Posterior cingulate gyrus (tissue), 11 donors: ENCODE measurements at regions not wholly inside any gene's neighbourhood (a gene's known extent, or its start where the extent isn't known, plus 50 kb on each side); places are given as distances from the start of the nearest gene placed in this dataset.

Source experiments
- DNase-seq, 10 donors: peaks; one replicate each; pipeline versions ENCODE4 v3.0.0 to v3.0.0-alpha.2; 2020 to 2021; ENCODE audit warnings: mixed read lengths in 3 of 10
- intact Hi-C: fragments of 100-400 bp; cut with DNase I; formaldehyde crosslinking; loops from one replicate; pipeline ENCODE4 v1.15.1; 2023

GRCh38 chr9:118449554-118449953, 745.4 kb downstream of the TLR4 start:
- intact Hi-C loops: no loop called here
- DNase-seq: no peak

- intact Hi-C loops: no loop called here
- no peak for DNase-seq
These were observed 751.1 kb downstream of the TLR4 start for GRCh38 chr9:118455259-118455658.

DNA sequence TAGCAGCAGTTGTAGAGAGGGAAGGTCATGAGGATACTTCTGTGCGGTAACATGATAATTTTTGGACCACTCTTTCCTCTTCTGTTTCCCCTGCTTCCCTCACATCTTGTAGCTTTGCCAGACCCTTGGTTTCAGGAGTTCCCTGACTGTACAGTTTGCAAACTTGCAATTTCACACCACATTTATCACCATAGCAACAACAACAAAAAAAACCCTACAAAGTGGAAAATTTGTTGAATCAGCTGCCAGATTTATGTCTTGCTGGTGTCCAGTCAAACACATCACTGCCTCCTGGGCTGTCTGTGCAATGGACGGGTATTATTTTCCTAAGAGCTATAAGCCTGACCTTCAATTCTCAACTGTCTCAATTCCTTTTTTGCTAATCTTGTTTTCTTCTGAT, 751.6 kb downstream of the TLR4 start:
- intact Hi-C loops: no loop called here
- no peak for DNase-seq

- no peak for DNase-seq
- intact Hi-C loops: no loop called here
These were observed 753.2 kb downstream of the TLR4 start for GRCh38 chr9:118457171-118458000.

DNA sequence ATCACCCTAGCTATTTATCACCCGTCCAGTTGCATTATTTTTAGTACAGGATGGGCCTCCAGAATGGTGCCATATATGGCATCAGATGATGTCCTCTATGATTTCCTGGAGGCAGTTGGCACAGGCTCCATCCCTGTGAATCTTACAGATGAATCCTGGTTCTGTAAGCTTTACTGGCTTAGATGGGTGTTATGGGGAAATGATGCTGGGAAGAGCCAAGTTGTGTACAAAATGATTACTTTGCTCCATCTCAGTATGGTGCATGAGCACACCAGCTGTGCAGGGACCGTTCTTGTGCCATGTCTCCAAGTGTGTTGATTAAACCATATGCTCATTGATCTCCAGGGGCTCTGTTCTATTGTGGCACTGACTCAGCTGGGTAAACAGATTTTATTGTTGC, 755.7 kb downstream of the TLR4 start:
- intact Hi-C loops: no loop called here
- DNase-seq: no peak

DNA sequence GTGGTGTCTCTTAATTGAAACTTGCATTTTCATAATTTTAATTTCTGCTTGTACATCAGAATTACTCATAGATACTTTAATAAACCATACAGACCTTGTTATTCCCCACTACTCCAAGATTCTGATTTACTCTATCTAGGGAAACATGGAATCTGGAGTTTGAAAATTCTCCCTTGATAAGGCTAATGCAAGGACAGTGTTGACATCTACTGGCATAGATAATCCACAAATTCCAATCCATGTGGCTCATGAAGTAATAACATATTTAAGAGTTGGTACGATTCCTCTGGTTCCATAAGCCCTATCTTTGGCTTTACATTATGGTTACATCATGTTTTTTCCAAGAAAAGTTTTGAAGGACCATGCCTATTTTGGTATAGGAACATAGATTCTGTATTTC, 759.2 kb downstream of the TLR4 start:
- no peak for DNase-seq
- intact Hi-C loops: no loop called here

DNA sequence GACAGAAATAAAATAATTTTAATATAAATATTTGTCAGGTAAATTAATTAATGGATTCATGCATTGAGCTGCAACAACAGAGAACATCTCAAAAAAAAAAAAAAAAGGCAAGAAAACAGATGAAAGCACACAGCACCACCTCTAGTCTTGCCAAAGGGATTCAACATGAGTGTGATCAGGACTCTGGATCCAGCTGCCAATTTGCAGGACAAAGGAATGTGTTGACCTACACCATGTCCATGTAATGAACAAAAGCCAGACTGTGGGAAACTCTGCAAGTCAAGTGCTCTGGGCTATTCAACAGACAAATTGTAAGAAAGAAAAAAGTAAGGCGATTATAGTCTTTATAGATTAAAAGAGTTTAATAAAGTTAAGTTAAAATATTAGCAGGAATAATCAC, 769.3 kb downstream of the TLR4 start:
- intact Hi-C loops: no loop called here
- DNase-seq: no peak

- intact Hi-C loops: no loop called here
- no peak for DNase-seq
These were observed 774.5 kb downstream of the TLR4 start for GRCh38 chr9:118478752-118479151.

DNA sequence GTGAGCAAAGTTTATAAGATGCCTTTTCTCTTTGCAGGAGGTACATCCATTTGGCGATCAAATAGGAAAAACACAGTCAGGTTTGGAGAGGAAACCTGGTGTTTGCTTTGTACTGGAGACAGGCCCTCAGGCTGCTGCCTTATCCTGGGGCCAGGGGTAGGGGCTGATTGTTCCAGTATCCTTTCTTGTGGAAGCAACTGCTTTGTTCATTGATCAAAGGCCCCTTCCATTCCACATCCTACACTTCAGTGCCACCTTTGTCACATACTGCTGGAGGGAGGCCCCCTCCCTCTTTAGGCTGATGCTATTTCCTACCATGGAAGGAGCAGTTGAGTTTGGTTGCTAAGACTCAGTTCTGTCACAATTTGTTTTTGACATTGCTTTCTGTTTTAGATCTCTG, 778.1 kb downstream of the TLR4 start:
- intact Hi-C loops: no loop called here
- no peak for DNase-seq

DNA sequence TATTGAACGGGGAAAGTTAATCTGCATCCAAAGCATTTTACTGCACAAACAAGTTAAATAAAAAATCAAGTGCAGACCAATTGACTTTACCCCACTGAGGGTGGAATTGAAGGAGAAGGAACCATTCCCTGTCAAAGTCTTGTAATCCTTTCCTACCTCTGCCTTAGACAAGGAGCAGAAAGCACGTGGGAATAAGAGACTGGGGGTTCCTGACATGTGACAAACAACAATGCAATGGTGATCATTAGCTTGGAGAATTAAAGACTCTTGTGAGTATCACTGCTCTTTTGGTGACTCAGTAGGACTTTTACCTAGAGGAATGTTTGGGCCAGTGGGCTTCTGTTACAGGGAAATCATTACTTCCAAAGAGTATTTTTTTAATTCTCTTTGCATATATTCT, 779.5 kb downstream of the TLR4 start:
- no peak for DNase-seq
- intact Hi-C loops: no loop called here

- intact Hi-C loops: no loop called here
- DNase-seq: no peak
These were observed 799.0 kb downstream of the TLR4 start for GRCh38 chr9:118503236-118503635.

DNA sequence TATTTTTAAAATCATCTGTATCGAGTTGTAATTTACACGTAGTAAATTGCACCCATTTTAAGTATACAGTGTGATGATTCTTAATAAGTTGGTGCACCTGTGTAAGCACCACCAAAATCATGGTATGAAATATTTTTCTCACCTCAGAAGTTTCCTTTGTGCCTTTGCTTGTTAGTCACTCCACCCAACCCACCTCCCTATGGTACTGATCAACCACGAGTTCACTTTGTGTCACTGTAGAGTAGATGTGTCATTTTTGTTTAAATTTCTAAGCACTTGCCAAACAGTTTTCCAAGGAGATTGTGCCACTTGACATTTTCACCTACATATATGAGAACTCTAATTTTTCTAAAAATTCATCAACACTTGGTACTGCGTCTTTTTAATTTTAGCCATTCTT, 806.5 kb downstream of the TLR4 start:
- no peak for DNase-seq
- intact Hi-C loops: no loop called here

DNA sequence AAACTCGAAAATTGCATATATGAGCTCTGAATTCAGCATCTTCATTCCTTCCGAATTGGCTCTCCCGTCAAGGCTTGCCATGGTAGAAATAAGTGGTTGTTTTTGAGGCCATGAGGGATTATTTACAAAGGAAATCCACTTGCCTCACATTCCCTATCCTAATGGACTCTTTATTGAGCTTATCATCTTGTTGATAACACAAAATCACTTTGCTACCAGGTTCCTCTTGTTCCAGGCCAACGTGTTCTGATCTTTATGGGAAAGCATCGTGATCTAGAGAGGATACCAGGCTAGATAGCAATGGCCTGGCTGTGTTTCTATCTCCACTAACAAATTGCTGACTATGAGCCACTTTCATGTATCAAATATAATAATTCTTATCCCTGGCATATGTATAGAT, 811.7 kb downstream of the TLR4 start:
- intact Hi-C loops: no loop called here
- DNase-seq: no peak

- DNase-seq: no peak
- intact Hi-C loops: no loop called here
These were observed 817.1 kb downstream of the TLR4 start for GRCh38 chr9:118521261-118521660.

DNA sequence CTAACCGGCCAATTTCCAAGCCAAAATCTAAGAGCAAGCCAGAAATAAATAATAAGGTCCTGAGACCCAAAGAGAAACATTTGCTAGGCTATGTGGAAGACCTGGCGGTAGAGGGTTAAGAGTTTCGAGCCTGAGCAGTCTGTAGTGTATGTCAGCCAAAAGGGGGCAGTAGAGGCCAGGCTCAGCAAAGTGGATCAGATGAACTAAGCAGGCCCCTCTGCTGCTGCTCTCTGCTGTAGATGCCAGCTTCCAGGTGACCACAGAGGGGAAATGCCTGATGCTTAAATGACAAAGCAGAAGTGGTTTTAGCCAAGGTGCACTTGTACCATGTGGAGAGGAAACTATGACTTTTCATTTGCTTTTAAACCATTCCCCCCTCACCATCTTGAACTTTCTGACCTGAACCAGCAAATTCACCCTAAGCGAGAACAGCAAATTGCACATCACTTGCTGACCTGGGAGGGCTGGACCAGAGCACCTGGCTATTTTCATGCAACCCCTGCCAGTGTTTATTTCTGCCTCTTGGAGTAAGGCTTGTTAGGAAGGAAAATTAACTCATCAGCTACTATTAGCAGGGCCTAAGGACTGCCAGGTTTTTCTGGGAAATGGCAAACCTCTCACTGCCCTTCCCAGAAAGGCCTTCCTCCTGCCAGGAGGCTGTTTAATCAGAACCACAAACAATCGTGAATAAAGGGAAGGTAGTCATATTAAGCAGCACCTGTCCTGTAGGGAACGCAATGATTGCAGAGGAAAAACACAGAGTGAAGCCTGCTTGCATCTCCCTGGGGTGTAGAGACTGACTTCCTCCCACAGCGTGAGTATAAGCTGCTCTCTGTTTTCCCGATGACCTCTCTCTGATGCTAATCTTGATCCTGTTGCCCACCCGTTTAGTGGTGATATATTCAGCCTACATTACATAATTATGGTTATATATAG, 818.2 kb downstream of the TLR4 start:
- peak in 7 of 10 donors; percentile 9 to 87 (median 32) for DNase-seq
- intact Hi-C loops: no loop called here

DNA sequence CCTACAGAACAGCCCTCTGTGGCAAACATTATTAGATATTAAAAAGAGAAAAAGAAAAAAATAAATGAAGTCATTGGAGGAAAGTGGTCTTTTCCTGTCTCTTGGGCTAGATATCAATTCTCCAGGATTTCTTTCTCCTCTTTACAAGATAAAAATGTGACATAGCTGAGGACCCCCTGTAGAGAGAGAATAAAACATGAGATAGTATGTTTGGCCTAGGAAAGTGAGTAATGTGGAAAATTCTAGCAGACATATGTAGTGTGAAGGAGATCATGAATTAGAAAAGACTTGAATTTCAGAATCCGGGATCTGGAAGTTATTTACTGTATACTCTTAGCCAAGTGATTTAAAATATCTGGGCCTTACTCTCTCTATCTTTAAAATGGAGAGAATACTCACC, 823.1 kb downstream of the TLR4 start:
- DNase-seq: no peak
- intact Hi-C loops: no loop called here

- intact Hi-C loops: no loop called here
- DNase-seq: no peak
These were observed 825.0 kb downstream of the TLR4 start for GRCh38 chr9:118529210-118529609.

DNA sequence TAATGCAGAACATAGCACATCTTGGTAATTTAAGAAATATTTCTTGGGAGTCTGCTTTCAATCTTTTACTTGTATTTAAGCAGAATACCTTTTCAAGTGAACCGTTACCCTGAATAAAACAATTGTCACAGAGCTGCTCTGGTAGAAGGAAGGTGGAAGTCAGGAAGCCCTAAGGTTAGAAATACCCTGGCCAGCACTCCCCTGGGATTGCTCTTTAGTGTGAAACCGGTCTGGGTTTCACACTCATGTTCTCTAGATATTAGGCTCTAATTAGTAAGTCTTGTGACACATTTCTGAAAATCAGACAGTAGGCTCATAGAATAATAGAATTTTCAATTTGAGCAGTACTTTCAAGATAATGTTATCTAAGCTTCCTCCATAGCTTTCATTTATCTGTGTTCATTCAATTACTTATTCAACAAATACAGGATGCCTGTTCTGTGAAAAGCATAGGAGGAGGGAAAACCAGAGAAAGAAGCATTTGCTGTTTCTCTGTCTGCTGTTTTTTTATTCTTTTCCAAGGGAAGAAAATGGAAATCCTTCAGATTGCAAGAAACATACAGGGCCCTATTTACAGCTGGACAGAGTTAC, 825.5 kb downstream of the TLR4 start:
- no peak for DNase-seq
- intact Hi-C loops: no loop called here

GRCh38 chr9:118532592-118532991, 828.4 kb downstream of the TLR4 start:
- intact Hi-C loops: no loop called here
- no peak for DNase-seq

DNA sequence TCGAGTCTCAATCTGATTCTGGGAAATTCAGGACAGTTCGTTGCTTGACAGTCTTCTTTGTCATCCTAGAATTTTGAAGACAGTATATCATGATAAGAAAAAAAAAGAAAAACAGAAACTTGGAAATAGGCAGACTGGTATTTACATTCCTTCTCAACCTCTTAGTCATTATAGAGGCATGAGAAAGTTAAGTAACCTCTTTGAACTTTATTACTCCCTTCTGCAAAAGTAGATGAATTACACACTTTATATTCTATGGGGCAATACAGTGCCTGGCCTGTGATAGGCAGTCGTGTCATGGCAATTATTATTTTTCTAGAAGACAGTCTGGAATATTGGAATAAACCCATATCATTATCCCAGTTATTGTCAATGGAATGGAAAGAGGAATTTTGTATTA, 828.9 kb downstream of the TLR4 start:
- intact Hi-C loops: no loop called here
- DNase-seq: no peak

DNA sequence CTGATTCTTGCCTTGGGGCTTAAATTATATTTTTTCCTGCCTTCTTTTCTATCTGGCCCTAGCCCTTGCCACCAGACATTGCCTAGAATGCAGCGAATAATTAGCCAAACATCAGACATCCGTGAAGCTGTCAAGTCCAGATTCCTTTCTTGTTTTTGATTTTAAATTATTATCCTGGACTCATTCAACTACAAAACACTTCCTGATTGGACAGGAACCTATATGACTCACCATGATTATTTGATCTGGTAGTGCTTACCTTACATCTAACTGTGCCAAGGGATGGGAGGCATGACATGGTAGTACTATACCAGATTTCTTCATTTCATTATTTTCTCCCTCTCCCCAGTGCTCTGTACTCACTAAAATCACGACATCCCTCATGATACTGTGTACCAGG, 829.6 kb downstream of the TLR4 start:
- intact Hi-C loops: no loop called here
- DNase-seq: no peak
